ENCODE measurements at regions not wholly inside any gene's neighbourhood (a gene's known extent, or its start where the extent isn't known, plus 50 kb on each side); places are given as distances from the start of the nearest gene placed in this dataset.

- TF ChIP-seq POLR2A (IDR thresholded peaks at IDR 0.05) = no peak
- no peak for TF ChIP-seq POLR2AphosphoS5 (IDR thresholded peaks at IDR 0.05)
- no peak for TF ChIP-seq EP300 (IDR thresholded peaks at IDR 0.05)
- TF ChIP-seq, protein P1, sequence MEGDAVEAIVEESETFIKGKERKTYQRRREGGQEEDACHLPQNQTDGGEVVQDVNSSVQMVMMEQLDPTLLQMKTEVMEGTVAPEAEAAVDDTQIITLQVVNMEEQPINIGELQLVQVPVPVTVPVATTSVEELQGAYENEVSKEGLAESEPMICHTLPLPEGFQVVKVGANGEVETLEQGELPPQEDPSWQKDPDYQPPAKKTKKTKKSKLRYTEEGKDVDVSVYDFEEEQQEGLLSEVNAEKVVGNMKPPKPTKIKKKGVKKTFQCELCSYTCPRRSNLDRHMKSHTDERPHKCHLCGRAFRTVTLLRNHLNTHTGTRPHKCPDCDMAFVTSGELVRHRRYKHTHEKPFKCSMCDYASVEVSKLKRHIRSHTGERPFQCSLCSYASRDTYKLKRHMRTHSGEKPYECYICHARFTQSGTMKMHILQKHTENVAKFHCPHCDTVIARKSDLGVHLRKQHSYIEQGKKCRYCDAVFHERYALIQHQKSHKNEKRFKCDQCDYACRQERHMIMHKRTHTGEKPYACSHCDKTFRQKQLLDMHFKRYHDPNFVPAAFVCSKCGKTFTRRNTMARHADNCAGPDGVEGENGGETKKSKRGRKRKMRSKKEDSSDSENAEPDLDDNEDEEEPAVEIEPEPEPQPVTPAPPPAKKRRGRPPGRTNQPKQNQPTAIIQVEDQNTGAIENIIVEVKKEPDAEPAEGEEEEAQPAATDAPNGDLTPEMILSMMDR (IDR thresholded peaks at IDR 0.05) = no peak
Observed at GRCh38 chr1:79614106-79614505, 607.6 kb upstream of the ADGRL4 start.

Data from sigmoid colon (tissue), 4 donors.